Stomach (tissue), 8 donors: ENCODE measurements at regions not wholly inside any gene's neighbourhood (a gene's known extent, or its start where the extent isn't known, plus 50 kb on each side); places are given as distances from the start of the nearest gene placed in this dataset.

Experiments
- DNase-seq, 2 donors: peaks; one replicate each; pipeline versions ENCODE4 v3.0.0 to v3.0.0-alpha.2; 2013 to 2019
- H3K27ac ChIP-seq, 5 donors: fragments of 200-600 bp in 4 of 5; sonication (generic) in 4 of 5; one replicate each; pipeline ENCODE4 v1.5.1; 2013 to 2019; ENCODE audit warnings: mild to moderate bottlenecking in 1 of 5, moderate library complexity in 1 of 5
- H3K27me3 ChIP-seq, 3 donors: fragments of 200-600 bp; sonication (generic); one replicate each; pipeline ENCODE4 v1.5.1; 2017 to 2019; ENCODE audit warnings: mixed run types in 1 of 3
- H3K36me3 ChIP-seq, 4 donors: fragments of 200-600 bp; sonication (generic); 1 replicate in 3 of 4; 2 replicates in 1 of 4; pipeline ENCODE4 v1.5.1; 2016 to 2019
- H3K4me1 ChIP-seq, 4 donors: fragments of 200-600 bp; sonication (generic); one replicate each; pipeline ENCODE4 v1.5.1; 2016 to 2019
- H3K4me3 ChIP-seq, 4 donors: fragments of 200-600 bp; sonication (generic) in 3 of 4; one replicate each; pipeline ENCODE4 v1.5.1; 2016 to 2019; ENCODE audit warnings: mild to moderate bottlenecking in 1 of 4
- H3K9me3 ChIP-seq, 4 donors: fragments of 200-600 bp; sonication (generic); one replicate each; pipeline ENCODE4 v1.5.1; 2016 to 2019
- CTCF ChIP-seq, 7 experiments: fragments of 450-650 bp in 4 of 7; fragments of 200-600 bp in 3 of 7; sonication (generic) in 3 of 7; IDR thresholded peaks; one replicate each; pipeline ENCODE4 v1.5.1; 2016 to 2019; ENCODE audit warnings: antibody characterized with exemption in 7 of 7, control low read depth in 2 of 7, mild to moderate bottlenecking in 1 of 7
- EP300 ChIP-seq: sonication (generic); formaldehyde crosslinking; IDR thresholded peaks from one replicate; pipeline ENCODE4 v1.6.1; 2017; ENCODE audit warnings: antibody characterized with exemption
- POLR2A ChIP-seq, 4 donors: fragments of 450-650 bp; IDR thresholded peaks; one replicate each; pipeline ENCODE4 v1.6.1; 2016; ENCODE audit warnings: antibody characterized with exemption in 4 of 4, control low read depth in 2 of 4, mild to moderate bottlenecking in 1 of 4, moderate library complexity in 1 of 4
- POLR2AphosphoS5 ChIP-seq, 3 donors: sonication (generic); formaldehyde crosslinking; IDR thresholded peaks; one replicate each; pipeline ENCODE4 v1.6.1; 2016; ENCODE audit warnings: antibody characterized with exemption in 3 of 3
- WGBS, 5 donors: extraction: QIAGEN DNeasy Blood & Tissue Kit in 3 of 5; methylation state at CpG; one replicate each; pipeline versions ENCODE4 v1.1.5 to v1.1.7; 2013 to 2018; 5-methylcytosine and 5-hydroxymethylcytosine counted together
- intact Hi-C: fragments of 100-400 bp; cut with DNase I; formaldehyde crosslinking; loops from one replicate; pipeline ENCODE4 v1.15.1; 2023; ENCODE audit warnings: low total_unique reads
- donor health status: healthy with polysubstance abuse.
- donor health status: Bipolar disorder and iron deficiency.
- donor health status: healthy.

GRCh38 chr12:81930037-81930436, 170.9 kb upstream of the PPFIA2 start:
- no peak for DNase-seq
- no peaks in the 10 kb centered on the region for H3K27me3 ChIP-seq
- no peaks in the 10 kb centered on the region for H3K4me1 ChIP-seq
- H3K27ac ChIP-seq = no peak overlapping the region
- no peaks in the 10 kb centered on the region for H3K36me3 ChIP-seq
- WGBS, 5 donors = 77 to 91% (median 88%) methylated on average over 2 of the region's 2 CpGs
- no peaks in the 10 kb centered on the region for H3K9me3 ChIP-seq
- intact Hi-C loops = no loop called here
- TF ChIP-seq POLR2A (IDR thresholded peaks at IDR 0.05) = no peak
- no peak for TF ChIP-seq CTCF (IDR thresholded peaks at IDR 0.05)
- TF ChIP-seq POLR2AphosphoS5 (IDR thresholded peaks at IDR 0.05) = no peak
- no peak for TF ChIP-seq EP300
- H3K4me3 ChIP-seq = no peak overlapping the region

GRCh38 chr12:81896771-81897170, 137.6 kb upstream of the PPFIA2 start:
- H3K36me3 ChIP-seq = no peaks in the 10 kb centered on the region
- intact Hi-C loops = no loop called here
- no peak overlapping the region for H3K27ac ChIP-seq
- H3K4me1 ChIP-seq = no peaks in the 10 kb centered on the region
- H3K4me3 ChIP-seq = no peak overlapping the region
- TF ChIP-seq POLR2A (IDR thresholded peaks at IDR 0.05) (no peak), EP300 (no peak), CTCF (IDR thresholded peaks at IDR 0.05) (no peak), POLR2AphosphoS5 (IDR thresholded peaks at IDR 0.05) (no peak)
- H3K9me3 ChIP-seq = peaks cover 10 to 31% (median 23%) of the 10 kb centered on the region in 4 donors
- H3K27me3 ChIP-seq = no peaks in the 10 kb centered on the region
- 89 to 96% (median 94%) methylated on average over 9 of the region's 9 CpGs for WGBS, 5 donors
- peak in 1 of 2 donors; percentile 7 for DNase-seq

GRCh38 chr12:81888961-81889360, 129.8 kb upstream of the PPFIA2 start:
- intact Hi-C loops = no loop called here
- Histone ChIP-seq H3K9me3 (no peaks in the 10 kb centered on the region), H3K27me3 (no peaks in the 10 kb centered on the region), H3K4me3 (no peak overlapping the region), H3K27ac (no peak overlapping the region), H3K36me3 (no peaks in the 10 kb centered on the region), H3K4me1 (no peaks in the 10 kb centered on the region)
- no peak for TF ChIP-seq EP300
- DNase-seq = no peak

GRCh38 chr12:81888106-81888740, 129.1 kb upstream of the PPFIA2 start:
- intact Hi-C loops = no loop called here
- Histone ChIP-seq H3K9me3 (no peaks in the 10 kb centered on the region), H3K4me3 (no peak overlapping the region), H3K27me3 (no peaks in the 10 kb centered on the region), H3K4me1 (no peaks in the 10 kb centered on the region), H3K36me3 (no peaks in the 10 kb centered on the region), H3K27ac (no peak overlapping the region)
- DNase-seq = no peak
- TF ChIP-seq POLR2AphosphoS5 (IDR thresholded peaks at IDR 0.05) (no peak), CTCF (IDR thresholded peaks at IDR 0.05) (no peak)

- WGBS, 5 donors = 1 to 7% (median 6%) methylated on average over 2 of the region's 2 CpGs
- no peaks in the 10 kb centered on the region for H3K27me3 ChIP-seq
- H3K27ac ChIP-seq = no peak overlapping the region
- DNase-seq = no peak
- H3K4me1 ChIP-seq = peaks cover 0 to 2% (median 0%) of the 10 kb centered on the region in 4 donors
- H3K9me3 ChIP-seq = no peaks in the 10 kb centered on the region
- TF ChIP-seq POLR2A (IDR thresholded peaks at IDR 0.05) (no peak), EP300 (no peak), POLR2AphosphoS5 (IDR thresholded peaks at IDR 0.05) (no peak), CTCF (IDR thresholded peaks at IDR 0.05) (no peak)
- H3K36me3 ChIP-seq = no peaks in the 10 kb centered on the region
- no peak overlapping the region for H3K4me3 ChIP-seq
- intact Hi-C loops = no loop called here
Measured at GRCh38 chr12:81874586-81874985, 115.4 kb upstream of the PPFIA2 start.
